Endothelial cell of umbilical vein (primary cell): ENCODE measurements at regions not wholly inside any gene's neighbourhood (a gene's known extent, or its start where the extent isn't known, plus 50 kb on each side); places are given as distances from the start of the nearest gene placed in this dataset.

Experiments used
- BruUV-seq: library from RNA; stranded (reverse); fragments of 400-500 nt; replicated peaks from 2 replicates; lab custom pipeline; 2021; lab: Mats Ljungman, UMichigan
- CTCF ChIA-PET: fragments of 300-600, 350-600 bp; sonication (Branson Sonifier 250); formaldehyde crosslinking; loops from one replicate; lab custom pipeline; 2021; ENCODE audit warnings: antibody characterized with exemption, inconsistent platforms; lab: Charles Lee
- POLR2A ChIA-PET: fragments of 300-600, 350-600 bp; sonication (Branson Sonifier 250); formaldehyde crosslinking; loops from one replicate; lab custom pipeline; 2021; ENCODE audit warnings: antibody characterized with exemption, inconsistent platforms; lab: Charles Lee
- DNase-seq: peaks from one replicate; pipeline ENCODE4 v3.0.0-alpha.2; 2011; ENCODE audit warnings: low read depth, low spot score
- FAIRE-seq: peaks from 2 replicates; lab custom pipeline; 2011; peaks lifted over from hg19 to GRCh38; lab: Jason Lieb, UNC
- H2AFZ ChIP-seq: 2 replicates; pipeline ENCODE4 v1.6.0; 2012; ENCODE audit warnings: low read depth, low read length, control low read depth, inconsistent platforms
- H3K27ac ChIP-seq: 2 replicates; pipeline ENCODE4 v1.5.1; 2011; ENCODE audit warnings: low read depth, mild to moderate bottlenecking, control low read depth, low read length, moderate library complexity; ENCODE audit not compliant: insufficient read depth
- H3K27me3 ChIP-seq, 2 experiments: 2 replicates each; pipeline versions ENCODE4 v1.6.0 to v1.6.1; 2011; ENCODE audit warnings: low read length in 2 of 2, mixed read lengths in 1 of 2; ENCODE audit not compliant: control insufficient read depth in 2 of 2, insufficient read depth in 2 of 2
- H3K36me3 ChIP-seq, 2 experiments: 2 replicates in 1 of 2; 3 replicates in 1 of 2; pipeline ENCODE4 v1.5.1; 2011; ENCODE audit warnings: low read length in 2 of 2, mild to moderate bottlenecking in 1 of 2, moderate library complexity in 1 of 2; ENCODE audit not compliant: control insufficient read depth in 2 of 2, insufficient read depth in 2 of 2; ENCODE audit errors: extremely low read depth in 1 of 2
- H3K4me1 ChIP-seq: 3 replicates; pipeline ENCODE4 v1.5.1; 2011; ENCODE audit warnings: mild to moderate bottlenecking, low read length; ENCODE audit not compliant: control insufficient read depth, insufficient read depth; ENCODE audit errors: extremely low read depth
- H3K4me2 ChIP-seq: 2 replicates; pipeline ENCODE4 v1.6.1; 2011; ENCODE audit warnings: low read length, control low read depth, mixed read lengths; ENCODE audit not compliant: insufficient read depth
- H3K4me3 ChIP-seq, 3 experiments: fragments of 200-600 bp in 1 of 3; sonication (generic), shearing (Covaris generic) in 1 of 3; replicated peaks in 1 of 3; 2 replicates each; pipeline ENCODE4 v1.5.1; 2011 to 2016; ENCODE audit warnings: control low read depth in 3 of 3, low read length in 3 of 3, mild to moderate bottlenecking in 2 of 3, inconsistent platforms in 1 of 3, low read depth in 1 of 3, moderate library complexity in 1 of 3; ENCODE audit not compliant: insufficient read depth in 1 of 3
- H3K79me2 ChIP-seq: 2 replicates; pipeline ENCODE4 v1.6.0; 2012; ENCODE audit warnings: low read length, inconsistent platforms; ENCODE audit not compliant: control insufficient read depth, insufficient read depth
- H3K9ac ChIP-seq: replicated peaks from 2 replicates; pipeline ENCODE3; 2011; ENCODE audit warnings: low read length, control low read depth; ENCODE audit not compliant: insufficient read depth; ENCODE audit errors: extremely low read depth
- H3K9me1 ChIP-seq: replicated peaks from 3 replicates; pipeline ENCODE4 v1.6.0; 2011; ENCODE audit warnings: mild to moderate bottlenecking, low read length; ENCODE audit not compliant: control insufficient read depth, insufficient read depth; ENCODE audit errors: extremely low read depth
- H3K9me3 ChIP-seq: replicated peaks from 2 replicates; pipeline ENCODE4 v1.5.1; 2012; ENCODE audit warnings: low read length, inconsistent platforms; ENCODE audit not compliant: control insufficient read depth, insufficient read depth
- H4K20me1 ChIP-seq: replicated peaks from 2 replicates; pipeline ENCODE3; 2011; ENCODE audit warnings: mild to moderate bottlenecking, low read length; ENCODE audit not compliant: control insufficient read depth, insufficient read depth; ENCODE audit errors: extremely low read depth
- EZH2 ChIP-seq: IDR thresholded peaks from 2 replicates; pipeline ENCODE4 v1.6.1; 2012; ENCODE audit warnings: borderline replicate concordance, low read depth, mild to moderate bottlenecking, moderate library complexity, low read length, inconsistent platforms; ENCODE audit not compliant: severe bottlenecking
- FOS ChIP-seq: IDR thresholded peaks from 2 replicates; pipeline ENCODE4 v1.6.1; 2011; ENCODE audit warnings: mild to moderate bottlenecking, low read length, moderate library complexity, borderline replicate concordance; ENCODE audit not compliant: insufficient read depth
- GATA2 ChIP-seq: IDR thresholded peaks from 2 replicates; pipeline ENCODE4 v1.7.0; 2011; ENCODE audit warnings: low read depth, mild to moderate bottlenecking, moderate library complexity, mixed read lengths, low read length; ENCODE audit not compliant: insufficient read length, insufficient read depth
- JUN ChIP-seq: IDR thresholded peaks from 2 replicates; pipeline ENCODE4 v1.6.1; 2011; ENCODE audit warnings: borderline replicate concordance, low read depth; ENCODE audit not compliant: insufficient read length, insufficient read depth
- MYC ChIP-seq: IDR thresholded peaks from one replicate; pipeline ENCODE4 v1.6.1; 2011; ENCODE audit warnings: mild to moderate bottlenecking, low read depth, low read length
- POLR2A ChIP-seq: IDR thresholded peaks from 2 replicates; pipeline ENCODE4 v1.6.1; 2012; ENCODE audit warnings: low read depth, mild to moderate bottlenecking, control low read depth, low read length
- POLR2AphosphoS5 ChIP-seq: IDR thresholded peaks from 2 replicates; pipeline ENCODE4 v1.6.1; 2012; ENCODE audit warnings: low read depth, mild to moderate bottlenecking, control low read depth, low read length, moderate library complexity; ENCODE audit not compliant: insufficient read depth
- dilution Hi-C: fragments of 300-500 bp; cut with MboI; formaldehyde crosslinking; loops from one replicate; pipeline ENCODE4 v1.15.0; 2019; ENCODE audit warnings: low sequenced_read_pairs; ENCODE audit not compliant: extremely low pct_ligation_motif_present
- intact Hi-C: fragments of 100-400 bp; cut with micrococcal nuclease; formaldehyde crosslinking; loops from one replicate; pipeline ENCODE4 v1.10.0; 2022
- TF ChIP-seq, protein P1 (sequence below), 2 donors: IDR thresholded peaks; 1 replicate in 1 of 2; 2 replicates in 1 of 2; pipeline ENCODE4 v1.5.1; 2011; ENCODE audit warnings: low read length in 2 of 2, mild to moderate bottlenecking in 2 of 2, moderate library complexity in 2 of 2, control low read depth in 1 of 2, inconsistent platforms in 1 of 2, low read depth in 1 of 2; ENCODE audit not compliant: insufficient read depth in 1 of 2; ENCODE audit errors: extremely low read depth in 1 of 2
- TF ChIP-seq, protein P2 (sequence below): IDR thresholded peaks from 2 replicates; pipeline ENCODE4 v1.6.1; 2011; ENCODE audit not compliant: insufficient read depth, insufficient read length

DNA sequence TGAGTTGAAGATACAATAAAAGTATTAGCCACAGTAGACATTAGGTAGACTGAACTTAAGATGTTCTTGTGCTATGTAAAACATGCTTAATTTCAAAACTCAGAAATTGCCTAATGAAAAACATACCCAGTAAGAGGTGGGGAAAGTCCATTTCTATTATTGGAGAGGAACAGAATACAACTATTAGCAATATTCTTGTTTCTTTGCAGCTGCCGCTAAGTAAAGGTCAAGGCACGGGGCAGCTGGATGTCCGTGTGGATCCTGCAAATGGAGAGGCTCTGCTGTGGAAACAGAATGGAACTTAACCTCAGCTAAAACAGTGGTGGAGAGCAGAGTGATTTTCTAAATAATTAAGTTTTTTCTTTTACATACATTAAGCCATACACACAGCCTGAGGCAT is 139.2 kb upstream of the ARHGAP28 start:
- H3K79me2 ChIP-seq, result no peaks in the 10 kb centered on the region
- FAIRE-seq (no peak), DNase-seq (no peak)
- no peaks in the 10 kb centered on the region for H3K36me3 ChIP-seq
- intact Hi-C loops (no loop called here), dilution Hi-C loops (no loop called here)
- H3K4me2 ChIP-seq, result no peak overlapping the region
- H3K4me1 ChIP-seq, result no peaks in the 10 kb centered on the region
- no peaks in the 10 kb centered on the region for H4K20me1 ChIP-seq
- no peak overlapping the region for H2AFZ ChIP-seq
- TF ChIP-seq, protein P1, sequence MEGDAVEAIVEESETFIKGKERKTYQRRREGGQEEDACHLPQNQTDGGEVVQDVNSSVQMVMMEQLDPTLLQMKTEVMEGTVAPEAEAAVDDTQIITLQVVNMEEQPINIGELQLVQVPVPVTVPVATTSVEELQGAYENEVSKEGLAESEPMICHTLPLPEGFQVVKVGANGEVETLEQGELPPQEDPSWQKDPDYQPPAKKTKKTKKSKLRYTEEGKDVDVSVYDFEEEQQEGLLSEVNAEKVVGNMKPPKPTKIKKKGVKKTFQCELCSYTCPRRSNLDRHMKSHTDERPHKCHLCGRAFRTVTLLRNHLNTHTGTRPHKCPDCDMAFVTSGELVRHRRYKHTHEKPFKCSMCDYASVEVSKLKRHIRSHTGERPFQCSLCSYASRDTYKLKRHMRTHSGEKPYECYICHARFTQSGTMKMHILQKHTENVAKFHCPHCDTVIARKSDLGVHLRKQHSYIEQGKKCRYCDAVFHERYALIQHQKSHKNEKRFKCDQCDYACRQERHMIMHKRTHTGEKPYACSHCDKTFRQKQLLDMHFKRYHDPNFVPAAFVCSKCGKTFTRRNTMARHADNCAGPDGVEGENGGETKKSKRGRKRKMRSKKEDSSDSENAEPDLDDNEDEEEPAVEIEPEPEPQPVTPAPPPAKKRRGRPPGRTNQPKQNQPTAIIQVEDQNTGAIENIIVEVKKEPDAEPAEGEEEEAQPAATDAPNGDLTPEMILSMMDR (IDR thresholded peaks at IDR 0.05; ENCODE audit: extremely low read depth in 1 of 2, insufficient read depth in 1 of 2, low read depth in 1 of 2, low read length in 2 of 2), result no peak
- TF ChIP-seq POLR2A, result no peak
- TF ChIP-seq, protein P2, sequence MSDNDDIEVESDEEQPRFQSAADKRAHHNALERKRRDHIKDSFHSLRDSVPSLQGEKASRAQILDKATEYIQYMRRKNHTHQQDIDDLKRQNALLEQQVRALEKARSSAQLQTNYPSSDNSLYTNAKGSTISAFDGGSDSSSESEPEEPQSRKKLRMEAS, result no peak
- TF ChIP-seq GATA2, result no peak
- no peak for TF ChIP-seq EZH2
- TF ChIP-seq JUN, result no peak
- TF ChIP-seq POLR2AphosphoS5, result no peak
- no peak for TF ChIP-seq MYC
- TF ChIP-seq FOS, result no peak
- no TSS peak for BruUV-seq
- H3K9me1 ChIP-seq, result no peaks in the 10 kb centered on the region
- H3K9me3 ChIP-seq, result no peaks in the 10 kb centered on the region
- ChIA-PET CTCF (interaction anchor here (1.8 kb wide), 1 partner anchor 295 kb away, joined by 6 read pairs; no protein-coding TSS in a partner anchor), POLR2A (no interaction called here)
- H3K27ac ChIP-seq, result no peak overlapping the region
- no peak overlapping the region for H3K4me3 ChIP-seq
- H3K27me3 ChIP-seq, result no peaks in the 10 kb centered on the region
- H3K9ac ChIP-seq, result no peak overlapping the region
